22Rv1 (cell line): ENCODE measurements at regions not wholly inside any gene's neighbourhood (a gene's known extent, or its start where the extent isn't known, plus 50 kb on each side); places are given as distances from the start of the nearest gene placed in this dataset.

Experiments used
- CTCF ChIP-seq: fragments of 450-650 bp; IDR thresholded peaks from 2 replicates; pipeline ENCODE4 v1.5.1; 2017; ENCODE audit warnings: mild to moderate bottlenecking
- ZFX ChIP-seq: fragments of 450-650 bp; IDR thresholded peaks from 2 replicates; pipeline ENCODE4 v1.6.1; 2017; ENCODE audit warnings: antibody characterized with exemption, borderline replicate concordance

- TF ChIP-seq CTCF (no peak), ZFX (no peak)
Measured at GRCh38 chr2:120448436-120448835, 102.5 kb downstream of the INHBB start.
